ENCODE measurements at regions not wholly inside any gene's neighbourhood (a gene's known extent, or its start where the extent isn't known, plus 50 kb on each side); places are given as distances from the start of the nearest gene placed in this dataset.

GRCh38 chr14:34039428-34040047, 88.7 kb upstream of the EGLN3 start (continued):
- no peak for TF ChIP-seq TCF7L2 (IDR thresholded peaks at IDR 0.05; ENCODE audit: low read depth, low read length)
- peak; percentile 56; the same call in 1 of the 2 replicates for TF ChIP-seq GATAD1 (CRISPR knock-in tag; IDR thresholded peaks at IDR 0.05)
- no peak for TF ChIP-seq YEATS4 (CRISPR knock-in tag; IDR thresholded peaks at IDR 0.05; ENCODE audit: borderline replicate concordance)
- no peak for TF ChIP-seq SSRP1 (CRISPR knock-in tag; IDR thresholded peaks at IDR 0.05)
- no peak for TF ChIP-seq ZNF138 (CRISPR knock-in tag; IDR thresholded peaks at IDR 0.05; ENCODE audit: low read depth)
- TF ChIP-seq ZNF570 (CRISPR knock-in tag; IDR thresholded peaks at IDR 0.05; ENCODE audit: borderline replicate concordance) = no peak
- TF ChIP-seq ATF3 (CRISPR knock-in tag; IDR thresholded peaks at IDR 0.05) = peak; percentile 51; the same call in 1 of the 2 replicates
- TF ChIP-seq KDM6A (CRISPR knock-in tag; IDR thresholded peaks at IDR 0.05; ENCODE audit: low read depth) = no peak
- peak; percentile 70; the same call in 1 of the 2 replicates for TF ChIP-seq AHDC1 (CRISPR knock-in tag; IDR thresholded peaks at IDR 0.05; ENCODE audit: borderline replicate concordance)
- no peak for TF ChIP-seq TRIM24 (CRISPR knock-in tag; IDR thresholded peaks at IDR 0.05)
- peak; percentile 74; the same call in 1 of the 2 replicates for TF ChIP-seq ZNF792 (CRISPR knock-in tag; IDR thresholded peaks at IDR 0.05)
- TF ChIP-seq ERF (CRISPR knock-in tag; IDR thresholded peaks at IDR 0.05) = peak; percentile 69; the same call in 1 of the 2 replicates
- TF ChIP-seq BORCS8-MEF2B (CRISPR knock-in tag; IDR thresholded peaks at IDR 0.05) = no peak
- no peak for TF ChIP-seq MATR3 (CRISPR knock-in tag; IDR thresholded peaks at IDR 0.05)
- 0 out of 2 replicates have a peak, but pooled peaks have one; percentile 23 for TF ChIP-seq FOXP4 (CRISPR knock-in tag; IDR thresholded peaks at IDR 0.05)
- TF ChIP-seq ZNF574 (CRISPR knock-in tag; IDR thresholded peaks at IDR 0.05) = no peak
- TF ChIP-seq MED1 (CRISPR knock-in tag; IDR thresholded peaks at IDR 0.05) = peak; percentile 71; the same call in 1 of the 2 replicates
- TF ChIP-seq ETV6 (CRISPR knock-in tag; conservative IDR thresholded peaks at IDR 0.05) = no peak
- no peak for TF ChIP-seq ZNF839 (CRISPR knock-in tag; IDR thresholded peaks at IDR 0.05; ENCODE audit: borderline replicate concordance)
- TF ChIP-seq TOPORS (CRISPR knock-in tag; IDR thresholded peaks at IDR 0.05) = no peak
- TF ChIP-seq SNAPC5 (CRISPR knock-in tag; IDR thresholded peaks at IDR 0.05; ENCODE audit: borderline replicate concordance) = no peak

All from HepG2 (cell line).